Endodermal cell (in vitro differentiated cells): ENCODE measurements at regions not wholly inside any gene's neighbourhood (a gene's known extent, or its start where the extent isn't known, plus 50 kb on each side); places are given as distances from the start of the nearest gene placed in this dataset.

Source experiments
- DNase-seq: peaks from one replicate; pipeline ENCODE4 v3.0.0-alpha.2; 2017
- H3K27ac ChIP-seq: 2 replicates; pipeline ENCODE4 v1.5.1; 2013; ENCODE audit warnings: mild to moderate bottlenecking, low read depth, low read length, moderate library complexity
- H3K27me3 ChIP-seq: 2 replicates; pipeline ENCODE4 v1.6.1; 2013; ENCODE audit warnings: mild to moderate bottlenecking, low read length, moderate library complexity; ENCODE audit not compliant: insufficient read depth, control insufficient read depth, poor library complexity, severe bottlenecking
- H3K36me3 ChIP-seq: 2 replicates; pipeline ENCODE4 v1.7.0; 2013; ENCODE audit warnings: mild to moderate bottlenecking, low read length, moderate library complexity; ENCODE audit not compliant: control insufficient read depth, insufficient read depth
- H3K4me1 ChIP-seq: one replicate; pipeline ENCODE4 v1.7.0; 2013; ENCODE audit warnings: low read length; ENCODE audit not compliant: control insufficient read depth, insufficient read depth
- H3K4me3 ChIP-seq: 2 replicates; pipeline ENCODE4 v1.5.1; 2013; ENCODE audit warnings: mild to moderate bottlenecking, low read length, moderate library complexity
- H3K9ac ChIP-seq: 2 replicates; pipeline ENCODE4 v1.6.1; 2013; ENCODE audit warnings: mild to moderate bottlenecking, low read length, moderate library complexity; ENCODE audit not compliant: poor library complexity, severe bottlenecking; ENCODE audit errors: extremely low read depth
- H3K9me3 ChIP-seq: 2 replicates; pipeline ENCODE4 v1.6.1; 2013; ENCODE audit warnings: mild to moderate bottlenecking, low read length, moderate library complexity; ENCODE audit not compliant: control insufficient read depth
- H3K27ac Mint-ChIP-seq: 2 replicates; pipeline ENCODE4 v1.8.0; 2020; ENCODE audit warnings: mixed read lengths
- H3K27me3 Mint-ChIP-seq: 2 replicates; pipeline ENCODE4 v1.8.0; 2021; ENCODE audit warnings: mild to moderate bottlenecking, mixed read lengths; ENCODE audit not compliant: insufficient read depth
- H3K36me3 Mint-ChIP-seq: 2 replicates; pipeline ENCODE4 v1.8.0; 2020; ENCODE audit warnings: low read depth, mixed read lengths
- H3K4me1 Mint-ChIP-seq: 2 replicates; pipeline ENCODE4 v1.8.0; 2020; ENCODE audit warnings: mixed read lengths
- H3K4me3 Mint-ChIP-seq: 2 replicates; pipeline ENCODE4 v1.8.0; 2020; ENCODE audit warnings: mild to moderate bottlenecking, moderate library complexity, mixed read lengths
- H3K9me3 Mint-ChIP-seq: 2 replicates; pipeline ENCODE4 v1.8.0; 2020; ENCODE audit warnings: mild to moderate bottlenecking, mixed read lengths
- CTCF ChIP-seq: fragments of 200-600 bp; sonication (generic); conservative IDR thresholded peaks from 2 replicates; pipeline ENCODE4 v1.5.0; 2021; ENCODE audit warnings: antibody characterized with exemption, mild to moderate bottlenecking
- WGBS, 2 experiments: methylation state at CpG; one replicate each; pipeline versions ENCODE4 v1.1.5 to v1.1.7; 2013; ENCODE audit warnings: missing lambda C conversion rate in 2 of 2, mixed read lengths in 1 of 2; ENCODE audit not compliant: insufficient coverage in 1 of 2, insufficient read length in 1 of 2; 5-methylcytosine and 5-hydroxymethylcytosine counted together

GRCh38 chr5:10838038-10838437, 77.0 kb upstream of the DAP start:
- TF ChIP-seq CTCF = no peak
- H3K27ac ChIP-seq = no peak overlapping the region

GRCh38 chr5:10836986-10837385, 76.0 kb upstream of the DAP start:
- Mint-ChIP-seq H3K9me3 (no peaks in the 10 kb centered on the region), H3K4me3 (no peak overlapping the region), H3K36me3 (no peaks in the 10 kb centered on the region), H3K27ac (no peak overlapping the region), H3K4me1 (no peaks in the 10 kb centered on the region), H3K27me3 (no peaks in the 10 kb centered on the region)
- no peak for TF ChIP-seq CTCF
- DNase-seq = no peak
- H3K4me1 ChIP-seq = no peaks in the 10 kb centered on the region
- no peaks in the 10 kb centered on the region for H3K9me3 ChIP-seq
- no peaks in the 10 kb centered on the region for H3K27me3 ChIP-seq
- no peak overlapping the region for H3K4me3 ChIP-seq
- no peak overlapping the region for H3K27ac ChIP-seq
- no peaks in the 10 kb centered on the region for H3K36me3 ChIP-seq
- 100% methylated on average over 1 of the region's 2 CpGs; no CpG with 5 or more reads in 1 of the 2 experiments for WGBS, 2 experiments
- no peak overlapping the region for H3K9ac ChIP-seq

More at GRCh38 chr5:10838038-10838437, 77.0 kb upstream of the DAP start:
- Histone ChIP-seq H3K9me3 (no peaks in the 10 kb centered on the region), H3K4me1 (no peaks in the 10 kb centered on the region), H3K9ac (no peak overlapping the region), H3K36me3 (no peaks in the 10 kb centered on the region), H3K4me3 (no peak overlapping the region), H3K27me3 (no peaks in the 10 kb centered on the region)
- H3K27me3 Mint-ChIP-seq = no peaks in the 10 kb centered on the region
- no peak for DNase-seq
- no peaks in the 10 kb centered on the region for H3K36me3 Mint-ChIP-seq
- 89 to 91% methylated on average over 5 of the region's 5 CpGs for WGBS, 2 experiments
- H3K4me1 Mint-ChIP-seq = no peaks in the 10 kb centered on the region
- peaks cover 5% of the 10 kb centered on the region for H3K9me3 Mint-ChIP-seq
- H3K27ac Mint-ChIP-seq = no peak overlapping the region
- H3K4me3 Mint-ChIP-seq = no peak overlapping the region

GRCh38 chr5:10834695-10835094, 73.7 kb upstream of the DAP start:
- H3K36me3 Mint-ChIP-seq = no peaks in the 10 kb centered on the region
- no peaks in the 10 kb centered on the region for H3K27me3 ChIP-seq
- no peaks in the 10 kb centered on the region for H3K4me1 ChIP-seq
- no peak overlapping the region for H3K9ac ChIP-seq
- no peak overlapping the region for H3K4me3 Mint-ChIP-seq
- DNase-seq = no peak
- 100% methylated on average over 1 of the region's 1 CpG; no CpG with 5 or more reads in 1 of the 2 experiments for WGBS, 2 experiments
- H3K9me3 Mint-ChIP-seq = no peaks in the 10 kb centered on the region
- no peaks in the 10 kb centered on the region for H3K27me3 Mint-ChIP-seq
- no peak overlapping the region for H3K4me3 ChIP-seq
- no peak overlapping the region for H3K27ac ChIP-seq
- no peak for TF ChIP-seq CTCF
- H3K36me3 ChIP-seq = no peaks in the 10 kb centered on the region
- no peak overlapping the region for H3K27ac Mint-ChIP-seq
- peaks cover 5% of the 10 kb centered on the region for H3K4me1 Mint-ChIP-seq
- H3K9me3 ChIP-seq = no peaks in the 10 kb centered on the region
